HepG2 (cell line): ENCODE measurements at regions not wholly inside any gene's neighbourhood (a gene's known extent, or its start where the extent isn't known, plus 50 kb on each side); places are given as distances from the start of the nearest gene placed in this dataset.

Experiments
- ADNP ChIP-seq: sonication (generic); formaldehyde crosslinking; IDR thresholded peaks from 2 replicates; pipeline ENCODE4 v1.4.0; 2020; ENCODE audit warnings: missing genetic modification reagents
- CSRNP2 ChIP-seq: sonication (generic); formaldehyde crosslinking; conservative IDR thresholded peaks from 2 replicates; pipeline ENCODE4 v1.8.0; 2022; ENCODE audit warnings: low read depth, missing genetic modification reagents
- FIP1L1 ChIP-seq: fragments of 200-400 bp; formaldehyde crosslinking; IDR thresholded peaks from 2 replicates; pipeline ENCODE4 v1.6.1; 2018; ENCODE audit warnings: low read depth, mild to moderate bottlenecking, low read length, moderate library complexity, borderline replicate concordance; ENCODE audit not compliant: insufficient read depth
- FOXA3 ChIP-seq: IDR thresholded peaks from 2 replicates; pipeline ENCODE4 v1.6.1; 2016; ENCODE audit warnings: missing genetic modification reagents, missing compliant biosample characterization
- GABPA ChIP-seq, 2 experiments: IDR thresholded peaks; 2 replicates each; pipeline ENCODE4 v1.6.1; 2011 to 2016; ENCODE audit warnings: low read depth in 2 of 2, low read length in 1 of 2, missing biosample characterization in 1 of 2, missing genetic modification characterization in 1 of 2
- GTF2F1 ChIP-seq: fragments of 150-350 bp; IDR thresholded peaks from 2 replicates; pipeline ENCODE4 v1.6.1; 2014; ENCODE audit warnings: low read length
- KAT8 ChIP-seq: IDR thresholded peaks from 2 replicates; pipeline ENCODE4 v1.6.1; 2016; ENCODE audit warnings: missing genetic modification reagents, missing compliant biosample characterization
- MED1 ChIP-seq: sonication (generic); formaldehyde crosslinking; IDR thresholded peaks from 2 replicates; pipeline ENCODE4 v1.4.0; 2020; ENCODE audit warnings: missing genetic modification reagents
- NCOA1 ChIP-seq: sonication (generic); formaldehyde crosslinking; IDR thresholded peaks from 2 replicates; pipeline ENCODE4 v1.9.0; 2021; ENCODE audit warnings: missing genetic modification reagents
- PREB ChIP-seq: sonication (generic); formaldehyde crosslinking; IDR thresholded peaks from 2 replicates; pipeline ENCODE4 v1.4.0; 2020; ENCODE audit warnings: missing genetic modification reagents
- PRPF4 ChIP-seq: fragments of 200-400 bp; formaldehyde crosslinking; IDR thresholded peaks from 2 replicates; pipeline ENCODE4 v1.6.1; 2016; ENCODE audit warnings: low read length, low read depth; ENCODE audit not compliant: poor library complexity, severe bottlenecking
- REST ChIP-seq, 2 experiments: IDR thresholded peaks; 2 replicates each; pipeline ENCODE4 v1.6.1; 2011 to 2012; ENCODE audit warnings: low read length in 2 of 2, borderline replicate concordance in 1 of 2, low read depth in 1 of 2, mild to moderate bottlenecking in 1 of 2, moderate library complexity in 1 of 2
- ZBTB46 ChIP-seq: sonication (generic); formaldehyde crosslinking; IDR thresholded peaks from 2 replicates; pipeline ENCODE4 v1.4.0; 2020; ENCODE audit warnings: mild to moderate bottlenecking, missing genetic modification reagents, borderline replicate concordance
- ZC3H13 ChIP-seq: sonication (generic); formaldehyde crosslinking; IDR thresholded peaks from 2 replicates; pipeline ENCODE4 v1.8.1; 2023; ENCODE audit warnings: mild to moderate bottlenecking, missing genetic modification reagents, moderate library complexity
- ZNF17 ChIP-seq: sonication (generic); formaldehyde crosslinking; IDR thresholded peaks from 2 replicates; pipeline ENCODE4 v1.5.0; 2020; ENCODE audit warnings: mild to moderate bottlenecking, missing genetic modification reagents
- ZNF264 ChIP-seq: sonication (generic); formaldehyde crosslinking; IDR thresholded peaks from 2 replicates; pipeline ENCODE4 v1.4.0; 2020; ENCODE audit warnings: missing genetic modification reagents
- ZNF546 ChIP-seq: sonication (generic); formaldehyde crosslinking; conservative IDR thresholded peaks from 2 replicates; pipeline ENCODE4 v1.8.1; 2023; ENCODE audit warnings: mild to moderate bottlenecking, missing genetic modification reagents
- ZNF605 ChIP-seq: sonication (generic); formaldehyde crosslinking; IDR thresholded peaks from 2 replicates; pipeline ENCODE4 v1.8.0; 2022; ENCODE audit warnings: mild to moderate bottlenecking, missing genetic modification reagents
- ZNF660 ChIP-seq: sonication (generic); formaldehyde crosslinking; IDR thresholded peaks from 2 replicates; pipeline ENCODE4 v1.5.1; 2020; ENCODE audit warnings: mild to moderate bottlenecking, low read depth, missing genetic modification reagents, borderline replicate concordance
- ZNF777 ChIP-seq: sonication (generic); formaldehyde crosslinking; IDR thresholded peaks from 2 replicates; pipeline ENCODE4 v1.4.0; 2020; ENCODE audit warnings: missing genetic modification reagents
- ZSCAN29 ChIP-seq: sonication (generic); formaldehyde crosslinking; conservative IDR thresholded peaks from 2 replicates; pipeline ENCODE4 v1.4.0; 2020; ENCODE audit warnings: mild to moderate bottlenecking, missing genetic modification reagents

- TF ChIP-seq ZNF605 (CRISPR knock-in tag) (peak; percentile 29; the same call in 1 of the 2 replicates), REST (IDR thresholded peaks at IDR 0.05; ENCODE audit: borderline replicate concordance in 1 of 2, low read depth in 1 of 2, low read length in 2 of 2) (no peak; a peak in 1 of 4 replicates), ZC3H13 (no peak), ZNF17 (CRISPR knock-in tag) (no peak), NCOA1 (no peak), PRPF4 (no peak), ZNF546 (CRISPR knock-in tag) (0 out of 2 replicates have a peak, but pooled peaks have one; percentile 37), KAT8 (CRISPR knock-in tag) (peak; percentile 58; the same call in 1 of the 2 replicates), PREB (CRISPR knock-in tag) (no peak), ZNF777 (CRISPR knock-in tag) (no peak), ZNF264 (CRISPR knock-in tag) (no peak), MED1 (peak; percentile 56; the same call in 1 of the 2 replicates), FOXA3 (CRISPR knock-in tag) (peak; percentile 76), ZSCAN29 (CRISPR knock-in tag) (no peak), GABPA (IDR thresholded peaks at IDR 0.05; ENCODE audit: low read depth, low read length) (peak; percentile 56), GABPA (CRISPR knock-in tag; IDR thresholded peaks at IDR 0.05; ENCODE audit: low read depth) (peak; percentile 87), GTF2F1 (no peak), FIP1L1 (no peak), ZNF660 (CRISPR knock-in tag) (no peak), ADNP (CRISPR knock-in tag) (no peak), CSRNP2 (no peak), ZBTB46 (CRISPR knock-in tag) (no peak)
Observed at GRCh38 chr2:31736695-31737454, 156.1 kb upstream of the SRD5A2 start (continued).
